Astrocyte of the cerebellum (primary cell): ENCODE measurements at regions not wholly inside any gene's neighbourhood (a gene's known extent, or its start where the extent isn't known, plus 50 kb on each side); places are given as distances from the start of the nearest gene placed in this dataset.
A peak's percentile ranks its signal among the peaks of the same experiment; 100 is the strongest.

Experiments used
- DNase-seq: peaks from one replicate; pipeline ENCODE4 v3.0.0-alpha.2; 2011; ENCODE audit warnings: low read depth
- H3K4me3 ChIP-seq: 2 replicates; pipeline ENCODE4 v1.5.1; 2011; ENCODE audit warnings: mild to moderate bottlenecking, low read depth, low read length, moderate library complexity
- CTCF ChIP-seq: IDR thresholded peaks from 2 replicates; pipeline ENCODE4 v1.5.1; 2012; ENCODE audit warnings: low read length, low read depth, moderate library complexity, mild to moderate bottlenecking; ENCODE audit errors: missing control alignments
- in situ Hi-C: cut with HindIII; loops from 2 replicates; pipeline ENCODE4 v1.10.0; 2017; ENCODE audit warnings: low sequenced_read_pairs

GRCh38 chr3:168622795-168623194 is 527.1 kb upstream of the GOLIM4 start:
- DNase-seq, result no peak
- TF ChIP-seq CTCF, result no peak
- H3K4me3 ChIP-seq, result no peak overlapping the region
- in situ Hi-C loops, result no loop called here

GRCh38 chr3:168620854-168621253 is 525.1 kb upstream of the GOLIM4 start:
- DNase-seq, result peak; percentile 4
- peak; percentile 64 for TF ChIP-seq CTCF

GRCh38 chr3:168618827-168619470 is 523.2 kb upstream of the GOLIM4 start:
- in situ Hi-C loops, result no loop called here
- H3K4me3 ChIP-seq, result no peak overlapping the region
- no peak for TF ChIP-seq CTCF
- DNase-seq, result no peak

More at GRCh38 chr3:168620854-168621253, 525.1 kb upstream of the GOLIM4 start:
- no peak overlapping the region for H3K4me3 ChIP-seq
- in situ Hi-C loops, result no loop called here

GRCh38 chr3:168617658-168618057 is 521.9 kb upstream of the GOLIM4 start:
- no peak for DNase-seq
- in situ Hi-C loops, result no loop called here
- no peak for TF ChIP-seq CTCF

GRCh38 chr3:168616915-168617314 is 521.2 kb upstream of the GOLIM4 start:
- in situ Hi-C loops, result no loop called here
- no peak overlapping the region for H3K4me3 ChIP-seq
- TF ChIP-seq CTCF, result no peak
- DNase-seq, result no peak

More at GRCh38 chr3:168617658-168618057, 521.9 kb upstream of the GOLIM4 start:
- no peak overlapping the region for H3K4me3 ChIP-seq

- H3K4me3 ChIP-seq, result no peak overlapping the region
- DNase-seq, result no peak
- in situ Hi-C loops, result no loop called here
- TF ChIP-seq CTCF, result no peak
Observed at GRCh38 chr3:168615493-168616020, 519.8 kb upstream of the GOLIM4 start.
